ENCODE measurements at regions not wholly inside any gene's neighbourhood (a gene's known extent, or its start where the extent isn't known, plus 50 kb on each side); places are given as distances from the start of the nearest gene placed in this dataset.

DNA sequence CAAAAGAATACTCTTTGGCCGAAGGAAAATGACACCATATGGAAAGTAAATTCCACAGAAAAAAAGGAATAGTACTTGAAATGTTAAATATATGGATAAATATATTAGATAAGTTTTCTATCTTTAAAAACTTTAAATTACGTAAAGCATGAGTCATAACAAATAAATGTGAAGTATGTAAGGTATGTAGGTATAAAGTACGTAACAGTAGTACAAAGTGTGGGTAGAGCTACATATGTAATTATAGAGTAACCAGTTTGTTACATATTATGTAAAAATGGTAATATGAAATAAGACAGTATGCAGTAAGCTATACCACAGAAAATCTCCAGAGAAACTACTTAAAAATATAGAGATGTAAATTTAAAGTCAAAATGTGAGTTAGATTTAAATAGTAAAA lies 582.3 kb upstream of the CHORDC1 start:
- POLR2A ChIA-PET = no interaction called here
- DNase-seq = no peak
- peaks cover 25% of the 10 kb centered on the region for H3K4me1 Mint-ChIP-seq (ENCODE audit: low read depth, unreplicated experiment)
- peaks cover 14% of the 10 kb centered on the region for H3K9me3 Mint-ChIP-seq (ENCODE audit: unreplicated experiment)
- Histone ChIP-seq H3K4me1 (peaks cover 21% of the 10 kb centered on the region), H3K36me3 (ENCODE audit: control insufficient read depth, insufficient read depth, low read length) (no peaks in the 10 kb centered on the region), H3K9me3 (no peaks in the 10 kb centered on the region), H3K27me3 (replicated peaks; ENCODE audit: control insufficient read depth, insufficient read depth, low read length) (no peaks in the 10 kb centered on the region), H3K4me3 (ENCODE audit: low read depth, low read length) (no peak overlapping the region)
- H3K36me3 Mint-ChIP-seq (ENCODE audit: insufficient read depth, unreplicated experiment) = no peaks in the 10 kb centered on the region
- H3K4me3 Mint-ChIP-seq (ENCODE audit: unreplicated experiment) = no peak overlapping the region
- intact Hi-C loops (cut with micrococcal nuclease; ENCODE audit: unreplicated experiment) = loop anchor here (2.0 kb wide), 1 partner anchor 18 kb away; no protein-coding TSS in a partner anchor
- H3K27ac Mint-ChIP-seq (ENCODE audit: unreplicated experiment) = peak overlapping the region; percentile 55
- no TSS peak for BruUV-seq (replicated peaks)
- TF ChIP-seq, protein P1, sequence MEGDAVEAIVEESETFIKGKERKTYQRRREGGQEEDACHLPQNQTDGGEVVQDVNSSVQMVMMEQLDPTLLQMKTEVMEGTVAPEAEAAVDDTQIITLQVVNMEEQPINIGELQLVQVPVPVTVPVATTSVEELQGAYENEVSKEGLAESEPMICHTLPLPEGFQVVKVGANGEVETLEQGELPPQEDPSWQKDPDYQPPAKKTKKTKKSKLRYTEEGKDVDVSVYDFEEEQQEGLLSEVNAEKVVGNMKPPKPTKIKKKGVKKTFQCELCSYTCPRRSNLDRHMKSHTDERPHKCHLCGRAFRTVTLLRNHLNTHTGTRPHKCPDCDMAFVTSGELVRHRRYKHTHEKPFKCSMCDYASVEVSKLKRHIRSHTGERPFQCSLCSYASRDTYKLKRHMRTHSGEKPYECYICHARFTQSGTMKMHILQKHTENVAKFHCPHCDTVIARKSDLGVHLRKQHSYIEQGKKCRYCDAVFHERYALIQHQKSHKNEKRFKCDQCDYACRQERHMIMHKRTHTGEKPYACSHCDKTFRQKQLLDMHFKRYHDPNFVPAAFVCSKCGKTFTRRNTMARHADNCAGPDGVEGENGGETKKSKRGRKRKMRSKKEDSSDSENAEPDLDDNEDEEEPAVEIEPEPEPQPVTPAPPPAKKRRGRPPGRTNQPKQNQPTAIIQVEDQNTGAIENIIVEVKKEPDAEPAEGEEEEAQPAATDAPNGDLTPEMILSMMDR (IDR thresholded peaks at IDR 0.05; ENCODE audit: insufficient read depth in 1 of 2, low read depth in 1 of 2, low read length in 1 of 2, severe bottlenecking in 1 of 2, unreplicated experiment in 1 of 2) = no peak
- no peaks in the 10 kb centered on the region for H3K27me3 Mint-ChIP-seq (ENCODE audit: insufficient read depth, unreplicated experiment)
- CTCF ChIA-PET = no interaction called here

DNA sequence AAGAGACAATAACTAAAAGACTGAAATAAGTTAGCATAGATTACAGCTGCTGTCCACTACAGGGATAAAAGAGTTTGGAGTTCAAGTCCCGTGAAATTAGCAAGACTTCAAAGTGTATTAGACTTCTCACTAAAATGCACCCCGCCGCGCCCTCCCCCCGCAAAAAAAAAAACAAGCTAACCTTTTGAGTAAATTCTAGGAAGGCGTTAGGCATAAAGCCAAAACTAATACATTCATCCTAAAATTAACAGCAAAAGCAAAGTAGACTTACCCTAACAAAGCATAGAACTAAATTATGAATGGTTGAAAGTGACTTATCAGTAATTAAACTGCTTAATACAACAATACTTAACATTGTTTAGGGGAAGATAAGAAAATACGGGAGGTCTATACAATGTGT lies 581.0 kb upstream of the CHORDC1 start:
- ChIA-PET CTCF (interaction anchor here (0.6 kb wide), 1 partner anchor 14 kb away, joined by 6 read pairs; no protein-coding TSS in a partner anchor), POLR2A (no interaction called here)
- H3K9me3 Mint-ChIP-seq (ENCODE audit: unreplicated experiment) = peaks cover 12% of the 10 kb centered on the region
- BruUV-seq (replicated peaks) = no TSS peak
- no peaks in the 10 kb centered on the region for H3K27me3 Mint-ChIP-seq (ENCODE audit: insufficient read depth, unreplicated experiment)
- TF ChIP-seq, protein P1 (IDR thresholded peaks at IDR 0.05; ENCODE audit: insufficient read depth in 1 of 2, low read depth in 1 of 2, low read length in 1 of 2, severe bottlenecking in 1 of 2, unreplicated experiment in 1 of 2) = no peak
- Histone ChIP-seq H3K9me3 (no peaks in the 10 kb centered on the region), H3K4me1 (peaks cover 21% of the 10 kb centered on the region), H3K36me3 (ENCODE audit: control insufficient read depth, insufficient read depth, low read length) (no peaks in the 10 kb centered on the region), H3K4me3 (ENCODE audit: low read depth, low read length) (no peak overlapping the region), H3K27me3 (replicated peaks; ENCODE audit: control insufficient read depth, insufficient read depth, low read length) (no peaks in the 10 kb centered on the region)
- no peak overlapping the region for H3K4me3 Mint-ChIP-seq (ENCODE audit: unreplicated experiment)
- DNase-seq = no peak
- no peaks in the 10 kb centered on the region for H3K36me3 Mint-ChIP-seq (ENCODE audit: insufficient read depth, unreplicated experiment)
- H3K4me1 Mint-ChIP-seq (ENCODE audit: low read depth, unreplicated experiment) = peaks cover 25% of the 10 kb centered on the region
- intact Hi-C loops (cut with micrococcal nuclease; ENCODE audit: unreplicated experiment) = loop anchor here (2.0 kb wide), 1 partner anchor 19 kb away; no protein-coding TSS in a partner anchor
- H3K27ac Mint-ChIP-seq (ENCODE audit: unreplicated experiment) = no peak overlapping the region

DNA sequence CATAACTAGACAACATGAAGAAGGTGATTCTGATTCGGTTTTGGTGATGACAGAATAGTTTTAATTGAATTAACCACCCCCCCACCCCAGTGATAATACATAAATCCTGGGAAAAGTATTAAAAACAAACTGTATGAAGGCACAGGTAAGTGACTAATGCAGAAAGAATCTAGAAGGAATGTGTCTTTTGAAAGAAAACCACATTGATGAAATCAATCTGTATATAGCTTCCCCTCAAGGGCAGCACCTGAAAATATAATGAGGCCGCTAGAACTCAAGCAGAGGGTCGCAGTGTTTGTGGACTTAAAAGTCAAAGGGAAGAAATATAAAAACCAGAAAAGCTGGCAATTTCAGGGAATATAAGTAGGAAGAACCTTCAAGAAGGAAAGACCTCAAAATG lies 580.5 kb upstream of the CHORDC1 start:
- Histone ChIP-seq H3K36me3 (ENCODE audit: control insufficient read depth, insufficient read depth, low read length) (no peaks in the 10 kb centered on the region), H3K4me3 (ENCODE audit: low read depth, low read length) (no peak overlapping the region), H3K9me3 (no peaks in the 10 kb centered on the region), H3K27me3 (replicated peaks; ENCODE audit: control insufficient read depth, insufficient read depth, low read length) (no peaks in the 10 kb centered on the region), H3K4me1 (peaks cover 21% of the 10 kb centered on the region)
- DNase-seq = no peak
- no peak overlapping the region for H3K4me3 Mint-ChIP-seq (ENCODE audit: unreplicated experiment)
- ChIA-PET CTCF (interaction anchor here (0.6 kb wide), 1 partner anchor 13 kb away, joined by 6 read pairs; no protein-coding TSS in a partner anchor), POLR2A (no interaction called here)
- no TSS peak for BruUV-seq (replicated peaks)
- TF ChIP-seq, protein P1 (IDR thresholded peaks at IDR 0.05; ENCODE audit: insufficient read depth in 1 of 2, low read depth in 1 of 2, low read length in 1 of 2, severe bottlenecking in 1 of 2, unreplicated experiment in 1 of 2) = no peak
- H3K36me3 Mint-ChIP-seq (ENCODE audit: insufficient read depth, unreplicated experiment) = no peaks in the 10 kb centered on the region
- peaks cover 12% of the 10 kb centered on the region for H3K9me3 Mint-ChIP-seq (ENCODE audit: unreplicated experiment)
- intact Hi-C loops (cut with micrococcal nuclease; ENCODE audit: unreplicated experiment) = no loop called here
- H3K4me1 Mint-ChIP-seq (ENCODE audit: low read depth, unreplicated experiment) = peaks cover 25% of the 10 kb centered on the region
- peak overlapping the region; percentile 21 for H3K27ac Mint-ChIP-seq (ENCODE audit: unreplicated experiment)
- H3K27me3 Mint-ChIP-seq (ENCODE audit: insufficient read depth, unreplicated experiment) = no peaks in the 10 kb centered on the region

Measured in Caco-2 (cell line).